ENCODE measurements at regions not wholly inside any gene's neighbourhood (a gene's known extent, or its start where the extent isn't known, plus 50 kb on each side); places are given as distances from the start of the nearest gene placed in this dataset.

DNA sequence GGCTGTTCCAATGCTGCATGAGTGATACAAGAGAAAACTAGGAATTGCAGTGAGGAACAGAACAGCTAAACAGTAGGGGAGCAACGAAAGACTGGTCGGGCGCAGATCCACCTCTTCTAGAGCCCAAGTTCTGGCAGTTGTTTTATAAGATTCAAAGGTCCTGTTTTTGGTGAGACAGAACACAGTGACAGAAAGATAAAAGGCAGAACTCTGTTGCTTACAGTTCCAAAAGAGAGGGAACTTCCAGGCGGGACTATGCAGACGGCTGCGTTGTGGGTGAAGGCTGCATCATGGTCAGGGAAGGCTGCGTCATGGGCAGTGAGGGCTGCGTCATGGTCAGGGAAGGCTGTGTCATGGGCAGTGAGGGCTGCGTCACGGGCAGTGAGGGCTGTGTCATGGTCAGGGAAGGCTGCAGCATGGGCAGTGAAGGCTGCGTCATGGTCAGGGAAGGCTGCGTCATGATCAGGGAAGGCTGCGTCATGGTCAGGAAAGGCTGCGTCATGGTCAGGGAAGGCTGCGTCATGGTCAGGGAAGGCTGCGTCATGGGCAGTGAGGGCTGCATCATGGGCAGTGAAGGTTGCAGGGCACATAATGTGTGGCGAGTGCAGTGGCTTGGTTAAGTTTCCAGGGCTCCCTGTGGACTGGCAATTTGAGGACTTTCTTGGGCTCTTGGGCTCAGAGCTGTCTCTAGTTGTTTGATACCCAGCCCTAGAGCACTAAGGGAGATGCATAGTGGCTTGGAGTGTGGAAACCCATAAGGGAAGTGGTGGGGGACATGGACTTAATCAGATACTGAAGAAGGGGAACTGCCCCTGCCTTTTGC, 619.9 kb downstream of the AACS start:
- TF ChIP-seq, protein P1, sequence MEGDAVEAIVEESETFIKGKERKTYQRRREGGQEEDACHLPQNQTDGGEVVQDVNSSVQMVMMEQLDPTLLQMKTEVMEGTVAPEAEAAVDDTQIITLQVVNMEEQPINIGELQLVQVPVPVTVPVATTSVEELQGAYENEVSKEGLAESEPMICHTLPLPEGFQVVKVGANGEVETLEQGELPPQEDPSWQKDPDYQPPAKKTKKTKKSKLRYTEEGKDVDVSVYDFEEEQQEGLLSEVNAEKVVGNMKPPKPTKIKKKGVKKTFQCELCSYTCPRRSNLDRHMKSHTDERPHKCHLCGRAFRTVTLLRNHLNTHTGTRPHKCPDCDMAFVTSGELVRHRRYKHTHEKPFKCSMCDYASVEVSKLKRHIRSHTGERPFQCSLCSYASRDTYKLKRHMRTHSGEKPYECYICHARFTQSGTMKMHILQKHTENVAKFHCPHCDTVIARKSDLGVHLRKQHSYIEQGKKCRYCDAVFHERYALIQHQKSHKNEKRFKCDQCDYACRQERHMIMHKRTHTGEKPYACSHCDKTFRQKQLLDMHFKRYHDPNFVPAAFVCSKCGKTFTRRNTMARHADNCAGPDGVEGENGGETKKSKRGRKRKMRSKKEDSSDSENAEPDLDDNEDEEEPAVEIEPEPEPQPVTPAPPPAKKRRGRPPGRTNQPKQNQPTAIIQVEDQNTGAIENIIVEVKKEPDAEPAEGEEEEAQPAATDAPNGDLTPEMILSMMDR (conservative IDR thresholded peaks at IDR 0.05), result no peak
- no peak overlapping the region for H3K27ac ChIP-seq

DNA sequence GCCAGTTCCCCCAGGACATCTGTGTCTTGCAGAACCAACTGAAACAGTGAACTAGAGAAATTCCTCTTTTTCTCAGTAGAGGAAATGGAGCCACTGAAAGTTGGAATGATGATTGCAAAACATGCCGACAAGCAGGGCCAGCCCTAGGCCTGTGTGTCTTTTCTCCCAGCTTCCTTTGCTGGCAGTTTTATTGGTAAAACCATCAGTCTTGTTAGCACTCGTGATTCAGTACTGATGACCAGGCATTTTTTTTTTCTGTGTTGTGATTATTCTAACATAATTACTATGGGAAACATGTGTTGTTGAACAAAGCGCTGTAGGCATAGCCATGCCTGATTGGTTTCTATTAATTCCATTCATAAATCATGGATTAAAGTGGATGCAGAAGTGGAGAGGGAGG, 620.7 kb downstream of the AACS start:
- H3K27ac ChIP-seq, result no peak overlapping the region
- TF ChIP-seq, protein P1 (conservative IDR thresholded peaks at IDR 0.05), result no peak

DNA sequence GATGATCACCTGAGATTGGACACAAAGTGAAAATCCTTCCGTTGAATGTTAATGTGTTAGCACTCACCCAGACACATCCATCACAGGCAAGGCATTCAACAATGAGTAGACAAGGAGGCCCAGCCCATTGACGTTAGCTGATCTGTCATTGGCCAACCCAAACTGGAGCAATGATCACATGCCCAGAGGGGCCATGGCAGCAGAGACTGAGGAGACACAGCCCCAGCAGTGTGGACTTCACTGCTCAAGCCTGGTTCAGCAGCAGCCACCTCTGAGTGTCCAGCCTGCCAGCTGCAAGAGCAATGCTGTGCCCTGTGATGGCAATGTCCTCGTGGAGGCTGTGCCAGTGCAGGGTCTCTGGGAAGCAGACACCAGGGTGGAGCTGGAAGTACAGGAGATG, 622.2 kb downstream of the AACS start:
- H3K27ac ChIP-seq, result no peak overlapping the region
- TF ChIP-seq, protein P1 (conservative IDR thresholded peaks at IDR 0.05), result no peak

DNA sequence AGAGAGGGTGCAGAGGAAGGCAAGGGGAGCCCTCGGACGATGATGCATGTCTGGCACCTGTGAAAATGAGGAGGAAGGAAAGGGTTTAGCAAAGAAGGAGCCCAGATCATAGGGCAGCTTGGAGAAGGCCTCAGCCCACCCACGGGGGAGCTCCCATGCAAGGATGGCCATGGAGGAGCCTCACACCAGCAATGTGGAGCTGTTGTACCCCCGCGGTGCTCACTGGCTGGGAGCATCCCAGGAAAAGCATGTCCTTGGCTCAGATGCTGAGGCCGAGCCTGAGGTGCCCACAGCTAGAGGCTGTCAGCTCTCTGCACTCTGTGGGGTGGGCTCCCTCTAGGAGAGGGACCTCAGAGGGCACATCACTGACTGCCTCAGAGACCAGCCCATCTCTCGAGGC, 622.6 kb downstream of the AACS start:
- H3K27ac ChIP-seq, result no peak overlapping the region
- TF ChIP-seq, protein P1 (conservative IDR thresholded peaks at IDR 0.05), result no peak

DNA sequence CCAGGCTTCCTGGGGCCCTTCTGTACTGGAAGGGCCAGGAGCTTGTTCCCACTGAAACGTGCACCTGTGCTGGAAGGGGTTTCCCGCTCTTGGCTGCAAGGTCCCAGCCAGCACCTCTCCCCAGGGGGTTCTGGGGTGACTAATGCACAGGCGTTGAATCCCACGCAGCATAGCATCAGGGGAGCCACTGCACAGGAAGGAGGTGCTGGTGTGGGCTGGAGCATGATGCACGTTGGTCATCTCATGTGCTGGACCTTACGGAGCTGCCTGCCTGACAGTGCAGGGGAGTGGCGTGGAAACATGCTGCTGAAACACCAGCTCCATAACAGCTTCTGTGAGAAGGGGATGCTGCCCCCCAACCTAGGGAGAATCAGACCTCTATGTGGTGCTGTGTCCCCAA, 623.0 kb downstream of the AACS start:
- no peak overlapping the region for H3K27ac ChIP-seq
- TF ChIP-seq, protein P1 (conservative IDR thresholded peaks at IDR 0.05), result no peak

DNA sequence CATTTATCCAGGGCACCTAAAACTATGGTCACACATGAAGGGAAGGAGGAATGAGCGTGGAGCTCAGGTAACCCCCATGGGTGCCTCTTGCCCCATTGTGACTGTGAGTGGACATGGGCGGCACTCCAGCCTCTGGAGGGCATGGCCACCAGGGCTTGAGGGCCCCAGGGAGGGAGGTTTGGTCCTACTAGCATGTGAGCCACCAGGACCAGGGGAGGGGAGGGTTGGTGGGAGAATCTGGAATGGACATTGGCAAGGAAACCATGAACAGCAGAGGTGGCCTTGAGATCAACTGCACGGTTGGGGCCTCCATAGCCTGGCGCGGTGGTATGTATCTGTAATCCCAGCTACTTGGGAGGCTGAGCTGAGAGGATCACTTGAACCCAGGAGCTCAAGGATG, 623.6 kb downstream of the AACS start:
- H3K27ac ChIP-seq, result no peak overlapping the region
- TF ChIP-seq, protein P1 (conservative IDR thresholded peaks at IDR 0.05), result no peak

DNA sequence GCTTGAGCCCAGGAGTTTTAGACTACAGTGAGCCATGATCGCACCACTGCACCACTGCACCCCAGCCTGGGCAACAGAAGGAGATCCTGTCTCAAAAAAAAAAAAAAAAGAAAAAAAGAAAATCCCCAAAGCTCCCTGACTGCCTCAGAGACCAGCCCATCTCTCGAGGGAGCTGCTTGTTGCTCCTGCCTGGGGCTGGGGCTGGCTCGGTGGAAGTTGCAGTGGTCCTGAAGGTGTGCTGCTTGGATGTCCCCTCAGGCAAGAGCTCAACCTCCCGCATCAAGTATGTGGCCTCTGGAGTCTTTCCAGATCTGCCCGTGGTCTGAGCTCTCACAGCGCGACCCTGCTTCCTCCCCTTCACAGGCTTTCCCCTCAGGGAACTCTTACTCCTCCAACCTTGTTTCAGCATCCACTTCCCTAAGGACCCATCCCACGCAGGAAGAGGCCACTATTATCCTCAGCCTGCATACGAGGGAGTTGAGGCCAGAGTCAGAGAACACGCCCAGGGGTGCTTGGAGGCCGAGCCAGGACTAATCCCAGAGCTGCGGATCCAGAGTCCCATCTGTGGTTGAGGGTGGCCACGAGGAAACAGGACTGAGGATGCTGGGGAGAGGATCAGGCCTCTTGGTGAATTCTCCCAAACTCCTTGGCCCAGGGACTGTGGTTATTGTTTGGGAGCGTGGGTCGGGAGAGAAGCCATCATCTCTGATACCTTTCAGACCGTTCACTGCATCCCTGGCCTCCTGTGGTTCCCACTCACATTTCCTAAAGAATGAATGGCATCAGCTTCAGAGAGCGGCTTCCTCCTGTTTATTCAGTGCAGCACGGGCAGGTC, 624.6 kb downstream of the AACS start:
- no peak overlapping the region for H3K27ac ChIP-seq
- TF ChIP-seq, protein P1 (conservative IDR thresholded peaks at IDR 0.05), result no peak

Measured in VCaP (cell line).